Fibroblast of the aortic adventitia (primary cell): ENCODE measurements at regions not wholly inside any gene's neighbourhood (a gene's known extent, or its start where the extent isn't known, plus 50 kb on each side); places are given as distances from the start of the nearest gene placed in this dataset.
A peak's percentile ranks its signal among the peaks of the same experiment; 100 is the strongest.

Experiments used
- DNase-seq: peaks from one replicate; pipeline ENCODE4 v3.0.0-alpha.2; 2010; ENCODE audit warnings: low read depth
- H3K4me3 ChIP-seq: 2 replicates; pipeline ENCODE4 v1.5.1; 2011; ENCODE audit warnings: low read depth, mild to moderate bottlenecking, control low read depth, low read length, moderate library complexity
- CTCF ChIP-seq: IDR thresholded peaks from 2 replicates; pipeline ENCODE4 v1.5.1; 2011; ENCODE audit warnings: mild to moderate bottlenecking, low read length, control low read depth, inconsistent platforms; ENCODE audit not compliant: insufficient read depth

- peak; percentile 56 for DNase-seq
- no peak for TF ChIP-seq CTCF
- no peak overlapping the region for H3K4me3 ChIP-seq
Measured at GRCh38 chr3:170732660-170733245, 137.2 kb downstream of the RPL22L1 start.

GRCh38 chr3:170731281-170731680 is 138.7 kb downstream of the RPL22L1 start:
- TF ChIP-seq CTCF = no peak
- DNase-seq = no peak
- no peak overlapping the region for H3K4me3 ChIP-seq

GRCh38 chr3:170730071-170730812 is 139.8 kb downstream of the RPL22L1 start:
- H3K4me3 ChIP-seq = no peak overlapping the region
- no peak for DNase-seq
- TF ChIP-seq CTCF = no peak

- no peak overlapping the region for H3K4me3 ChIP-seq
- TF ChIP-seq CTCF = no peak
- DNase-seq = no peak
Measured at GRCh38 chr3:170728181-170728580, 141.8 kb downstream of the RPL22L1 start.

GRCh38 chr3:170727754-170728153 is 141.9 kb upstream of the SLC7A14 start:
- H3K4me3 ChIP-seq = no peak overlapping the region
- DNase-seq = no peak
- no peak for TF ChIP-seq CTCF

GRCh38 chr3:170726976-170727661 is 141.2 kb upstream of the SLC7A14 start:
- H3K4me3 ChIP-seq = peak overlapping the region; percentile 26

More at GRCh38 chr3:170726976-170727661, 141.2 kb upstream of the SLC7A14 start:
- TF ChIP-seq CTCF = no peak
- DNase-seq = peak; percentile 93
